ENCODE measurements at regions not wholly inside any gene's neighbourhood (a gene's known extent, or its start where the extent isn't known, plus 50 kb on each side); places are given as distances from the start of the nearest gene placed in this dataset.
A peak's percentile ranks its signal among the peaks of the same experiment; 100 is the strongest.
"Not testable (repeated sequence)": the region's sequence is repeated elsewhere in the genome, so short reads cannot be mapped to it uniquely, and the experiment has no call there.

- no peak for DNase-seq
Measured at GRCh38 chr13:50745542-50746115, 97.9 kb downstream of the DLEU7 start.

- DNase-seq: no peak
Measured at GRCh38 chr13:50747737-50748350, 95.6 kb downstream of the DLEU7 start.

GRCh38 chr13:50753221-50753620 lies 90.3 kb downstream of the DLEU7 start:
- not testable (repeated sequence) for DNase-seq

- not testable (repeated sequence) for DNase-seq
Measured at GRCh38 chr13:50755862-50756685, 87.4 kb downstream of the DLEU7 start.

GRCh38 chr13:50757008-50757407 lies 86.5 kb downstream of the DLEU7 start:
- no peak for DNase-seq

- DNase-seq: no peak
Measured at GRCh38 chr13:50758796-50759195, 84.7 kb downstream of the DLEU7 start.

- no peak for DNase-seq
Measured at GRCh38 chr13:50760751-50761150, 82.7 kb downstream of the DLEU7 start.

- DNase-seq: no peak
Measured at GRCh38 chr13:50761406-50761805, 82.1 kb downstream of the DLEU7 start.

- DNase-seq: no peak
Measured at GRCh38 chr13:50762969-50763567, 80.4 kb downstream of the DLEU7 start.

GRCh38 chr13:50766013-50766412 lies 77.5 kb downstream of the DLEU7 start:
- peak; percentile 40 for DNase-seq

- no peak for DNase-seq
Measured at GRCh38 chr13:50766695-50767094, 76.8 kb downstream of the DLEU7 start.

GRCh38 chr13:50772881-50773280 lies 70.6 kb downstream of the DLEU7 start:
- not testable (repeated sequence) for DNase-seq
